OCI-LY3 (cell line): ENCODE measurements at regions not wholly inside any gene's neighbourhood (a gene's known extent, or its start where the extent isn't known, plus 50 kb on each side); places are given as distances from the start of the nearest gene placed in this dataset.

Experiments
- H2AFZ ChIP-seq: fragments of 200-600, 300-600 bp; shearing (Covaris generic); 2 replicates; pipeline ENCODE4 v1.6.0; 2014; ENCODE audit warnings: antibody characterized with exemption, low read depth, low read length
- H3K27ac ChIP-seq: fragments of 200-600, 300-600 bp; sonication (generic); 2 replicates; pipeline ENCODE4 v1.5.1; 2014; ENCODE audit warnings: mild to moderate bottlenecking, low read length, moderate library complexity, mixed read lengths
- H3K27me3 ChIP-seq: fragments of 200-600, 300-600 bp; sonication (generic); 2 replicates; pipeline ENCODE4 v1.6.1; 2014; ENCODE audit warnings: low read depth, low read length, mixed read lengths
- H3K36me3 ChIP-seq: fragments of 200-600, 300-600 bp; sonication (generic); replicated peaks from 2 replicates; pipeline ENCODE3; 2014; ENCODE audit warnings: low read depth, low read length, mixed read lengths
- H3K4me1 ChIP-seq: fragments of 300-600, 200-600 bp; sonication (generic); 2 replicates; pipeline ENCODE4 v1.6.1; 2014; ENCODE audit warnings: low read length, mixed read lengths
- H3K4me2 ChIP-seq: fragments of 200-600, 300-600 bp; sonication (generic); 2 replicates; pipeline ENCODE4 v1.6.1; 2014; ENCODE audit warnings: low read length, mixed read lengths
- H3K4me3 ChIP-seq: fragments of 300-600, 200-600 bp; sonication (generic); 2 replicates; pipeline ENCODE4 v1.5.1; 2014; ENCODE audit warnings: antibody characterized with exemption, mild to moderate bottlenecking, low read length, moderate library complexity
- H3K79me2 ChIP-seq: fragments of 300-600, 200-600 bp; shearing (Covaris generic); 2 replicates; pipeline ENCODE4 v1.6.1; 2014; ENCODE audit warnings: mild to moderate bottlenecking, low read length, mixed read lengths
- H3K9ac ChIP-seq: fragments of 300-600, 200-600 bp; shearing (Covaris generic); 2 replicates; pipeline ENCODE4 v1.6.0; 2014; ENCODE audit warnings: mild to moderate bottlenecking, low read length, moderate library complexity
- H3K9me3 ChIP-seq: fragments of 200-600, 300-600 bp; shearing (Covaris generic); 2 replicates; pipeline ENCODE4 v1.6.1; 2014; ENCODE audit warnings: low read length, mixed read lengths; ENCODE audit not compliant: insufficient read depth
- H4K20me1 ChIP-seq: fragments of 200-600, 300-600 bp; sonication (generic); 2 replicates; pipeline ENCODE4 v1.6.1; 2016; ENCODE audit warnings: low read length, mixed read lengths; ENCODE audit not compliant: insufficient read depth
- EZH2phosphoT487 ChIP-seq: fragments of 200-600 bp; shearing (Covaris generic); IDR thresholded peaks from 2 replicates; pipeline ENCODE4 v1.6.1; 2018; ENCODE audit warnings: antibody characterized with exemption, mixed run types, low read depth
- TF ChIP-seq, protein P1 (sequence below): fragments of 200-600, 300-600 bp; sonication (generic); IDR thresholded peaks from 2 replicates; pipeline ENCODE4 v1.5.1; 2014; ENCODE audit warnings: antibody characterized with exemption, low read length, low read depth

DNA sequence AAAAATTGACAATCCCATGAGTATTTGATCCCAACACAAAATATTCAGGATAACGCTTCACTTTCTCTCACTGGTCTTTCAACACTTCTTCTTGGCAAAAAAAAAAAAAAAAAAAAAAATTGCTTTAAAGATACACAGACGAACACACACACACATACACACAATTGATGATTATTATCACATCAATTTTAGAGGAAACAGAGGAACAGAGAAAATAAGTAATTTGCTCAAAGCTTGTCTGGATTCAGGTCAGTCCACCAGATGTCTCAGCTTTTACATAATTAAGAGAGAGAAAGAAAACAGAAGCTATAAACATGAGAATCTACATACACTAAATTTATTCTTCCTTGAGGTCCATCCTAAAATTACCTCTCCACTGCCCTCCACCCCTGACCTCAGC lies 183.4 kb downstream of the MZT1 start:
- H3K4me2 ChIP-seq = no peak overlapping the region
- H3K36me3 ChIP-seq = no peaks in the 10 kb centered on the region
- no peaks in the 10 kb centered on the region for H3K27me3 ChIP-seq
- H3K9ac ChIP-seq = no peak overlapping the region
- no peak overlapping the region for H3K4me3 ChIP-seq
- no peak overlapping the region for H3K27ac ChIP-seq
- no peaks in the 10 kb centered on the region for H3K9me3 ChIP-seq
- H4K20me1 ChIP-seq = no peaks in the 10 kb centered on the region
- H3K79me2 ChIP-seq = no peaks in the 10 kb centered on the region
- H2AFZ ChIP-seq = no peak overlapping the region
- no peaks in the 10 kb centered on the region for H3K4me1 ChIP-seq
- TF ChIP-seq EZH2phosphoT487 = no peak
- TF ChIP-seq, protein P1, sequence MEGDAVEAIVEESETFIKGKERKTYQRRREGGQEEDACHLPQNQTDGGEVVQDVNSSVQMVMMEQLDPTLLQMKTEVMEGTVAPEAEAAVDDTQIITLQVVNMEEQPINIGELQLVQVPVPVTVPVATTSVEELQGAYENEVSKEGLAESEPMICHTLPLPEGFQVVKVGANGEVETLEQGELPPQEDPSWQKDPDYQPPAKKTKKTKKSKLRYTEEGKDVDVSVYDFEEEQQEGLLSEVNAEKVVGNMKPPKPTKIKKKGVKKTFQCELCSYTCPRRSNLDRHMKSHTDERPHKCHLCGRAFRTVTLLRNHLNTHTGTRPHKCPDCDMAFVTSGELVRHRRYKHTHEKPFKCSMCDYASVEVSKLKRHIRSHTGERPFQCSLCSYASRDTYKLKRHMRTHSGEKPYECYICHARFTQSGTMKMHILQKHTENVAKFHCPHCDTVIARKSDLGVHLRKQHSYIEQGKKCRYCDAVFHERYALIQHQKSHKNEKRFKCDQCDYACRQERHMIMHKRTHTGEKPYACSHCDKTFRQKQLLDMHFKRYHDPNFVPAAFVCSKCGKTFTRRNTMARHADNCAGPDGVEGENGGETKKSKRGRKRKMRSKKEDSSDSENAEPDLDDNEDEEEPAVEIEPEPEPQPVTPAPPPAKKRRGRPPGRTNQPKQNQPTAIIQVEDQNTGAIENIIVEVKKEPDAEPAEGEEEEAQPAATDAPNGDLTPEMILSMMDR = no peak

- no peak overlapping the region for H2AFZ ChIP-seq
- H3K4me2 ChIP-seq = no peak overlapping the region
- H3K79me2 ChIP-seq = no peaks in the 10 kb centered on the region
- no peaks in the 10 kb centered on the region for H3K9me3 ChIP-seq
- H3K4me3 ChIP-seq = no peak overlapping the region
- TF ChIP-seq EZH2phosphoT487 = no peak
- TF ChIP-seq, protein P1 = no peak
- no peaks in the 10 kb centered on the region for H4K20me1 ChIP-seq
- no peak overlapping the region for H3K9ac ChIP-seq
- no peaks in the 10 kb centered on the region for H3K36me3 ChIP-seq
- no peak overlapping the region for H3K27ac ChIP-seq
- H3K4me1 ChIP-seq = no peaks in the 10 kb centered on the region
- no peaks in the 10 kb centered on the region for H3K27me3 ChIP-seq
Measured at GRCh38 chr13:72542241-72542640, 185.2 kb downstream of the MZT1 start.

DNA sequence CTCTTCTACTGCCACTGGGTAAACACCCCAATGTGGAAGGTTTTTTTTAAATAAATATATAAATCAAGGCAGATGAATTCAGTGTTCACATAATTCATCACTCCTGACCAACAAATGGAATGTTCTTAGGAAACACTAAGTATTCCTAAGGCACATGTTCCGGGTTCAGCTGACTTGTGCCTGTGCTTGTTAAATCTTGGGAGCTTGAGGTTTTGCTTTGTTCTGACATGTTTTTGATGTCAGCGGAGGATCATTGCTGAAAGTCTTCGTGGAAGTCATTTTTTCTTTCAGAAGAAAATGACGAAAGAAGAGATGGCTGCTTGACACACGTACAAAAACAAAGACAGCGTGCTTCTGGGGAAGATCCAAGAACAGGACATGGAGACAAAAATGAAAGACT lies 185.8 kb downstream of the MZT1 start:
- Histone ChIP-seq H3K4me1 (no peaks in the 10 kb centered on the region), H3K9ac (no peak overlapping the region), H3K79me2 (no peaks in the 10 kb centered on the region), H3K4me2 (no peak overlapping the region), H3K4me3 (no peak overlapping the region), H3K9me3 (no peaks in the 10 kb centered on the region), H2AFZ (no peak overlapping the region), H3K36me3 (no peaks in the 10 kb centered on the region), H3K27ac (no peak overlapping the region), H3K27me3 (no peaks in the 10 kb centered on the region), H4K20me1 (no peaks in the 10 kb centered on the region)
- TF ChIP-seq EZH2phosphoT487 = no peak
- TF ChIP-seq, protein P1 = no peak

GRCh38 chr13:72540881-72541280 lies 186.5 kb downstream of the MZT1 start:
- Histone ChIP-seq H3K4me3 (no peak overlapping the region), H3K9ac (no peak overlapping the region), H3K9me3 (no peaks in the 10 kb centered on the region), H2AFZ (no peak overlapping the region), H3K27ac (no peak overlapping the region), H4K20me1 (no peaks in the 10 kb centered on the region), H3K36me3 (no peaks in the 10 kb centered on the region), H3K4me1 (no peaks in the 10 kb centered on the region), H3K4me2 (no peak overlapping the region), H3K27me3 (no peaks in the 10 kb centered on the region), H3K79me2 (no peaks in the 10 kb centered on the region)
- TF ChIP-seq, protein P1 = no peak
- no peak for TF ChIP-seq EZH2phosphoT487
